Fibroblast of mammary gland (primary cell): ENCODE measurements at regions not wholly inside any gene's neighbourhood (a gene's known extent, or its start where the extent isn't known, plus 50 kb on each side); places are given as distances from the start of the nearest gene placed in this dataset.

ENCODE experiments used
- DNase-seq: peaks from one replicate; pipeline ENCODE4 v3.0.0-alpha.2; 2010; ENCODE audit warnings: low read depth
- H3K4me3 ChIP-seq: 2 replicates; pipeline ENCODE4 v1.5.1; 2011; ENCODE audit warnings: low read depth, mild to moderate bottlenecking, low read length, moderate library complexity; ENCODE audit not compliant: control insufficient read depth
- CTCF ChIP-seq: conservative IDR thresholded peaks from 2 replicates; pipeline ENCODE4 v1.5.1; 2011; ENCODE audit warnings: low read depth, low read length, inconsistent platforms; ENCODE audit not compliant: control insufficient read depth, insufficient read depth

- DNase-seq = no peak
- no peak overlapping the region for H3K4me3 ChIP-seq
- no peak for TF ChIP-seq CTCF
These were observed 183.5 kb upstream of the IRX1 start for GRCh38 chr5:3412146-3412545.

GRCh38 chr5:3411363-3411762, 184.3 kb upstream of the IRX1 start:
- H3K4me3 ChIP-seq = no peak overlapping the region
- no peak for DNase-seq
- TF ChIP-seq CTCF = no peak

- no peak for TF ChIP-seq CTCF
- no peak overlapping the region for H3K4me3 ChIP-seq
- no peak for DNase-seq
These were observed 194.0 kb upstream of the IRX1 start for GRCh38 chr5:3401635-3402034.

GRCh38 chr5:3400659-3401058, 195.0 kb upstream of the IRX1 start:
- no peak overlapping the region for H3K4me3 ChIP-seq
- no peak for DNase-seq
- no peak for TF ChIP-seq CTCF

GRCh38 chr5:3394891-3395599, 200.6 kb upstream of the IRX1 start:
- H3K4me3 ChIP-seq = no peak overlapping the region
- TF ChIP-seq CTCF = no peak
- DNase-seq = no peak

GRCh38 chr5:3393920-3394597, 201.6 kb upstream of the IRX1 start:
- no peak overlapping the region for H3K4me3 ChIP-seq
- no peak for DNase-seq
- TF ChIP-seq CTCF = no peak
